GM12873 (cell line): ENCODE measurements at regions not wholly inside any gene's neighbourhood (a gene's known extent, or its start where the extent isn't known, plus 50 kb on each side); places are given as distances from the start of the nearest gene placed in this dataset.

Experiments
- CTCF ChIP-seq: IDR thresholded peaks from 2 replicates; pipeline ENCODE4 v1.5.1; 2012; ENCODE audit warnings: low read depth, mild to moderate bottlenecking, moderate library complexity, low read length, control low read depth; ENCODE audit not compliant: insufficient read depth; ENCODE audit errors: missing control alignments

GRCh38 chr10:47235484-47235883, 64.5 kb upstream of the GDF10 start:
- TF ChIP-seq CTCF, result no peak

- no peak for TF ChIP-seq CTCF
Measured at GRCh38 chr10:47237316-47238260, 62.4 kb upstream of the GDF10 start.

- TF ChIP-seq CTCF, result no peak
Measured at GRCh38 chr10:47238331-47239095, 61.5 kb upstream of the GDF10 start.

- no peak for TF ChIP-seq CTCF
Measured at GRCh38 chr10:47239211-47239610, 60.8 kb upstream of the GDF10 start.

DNA sequence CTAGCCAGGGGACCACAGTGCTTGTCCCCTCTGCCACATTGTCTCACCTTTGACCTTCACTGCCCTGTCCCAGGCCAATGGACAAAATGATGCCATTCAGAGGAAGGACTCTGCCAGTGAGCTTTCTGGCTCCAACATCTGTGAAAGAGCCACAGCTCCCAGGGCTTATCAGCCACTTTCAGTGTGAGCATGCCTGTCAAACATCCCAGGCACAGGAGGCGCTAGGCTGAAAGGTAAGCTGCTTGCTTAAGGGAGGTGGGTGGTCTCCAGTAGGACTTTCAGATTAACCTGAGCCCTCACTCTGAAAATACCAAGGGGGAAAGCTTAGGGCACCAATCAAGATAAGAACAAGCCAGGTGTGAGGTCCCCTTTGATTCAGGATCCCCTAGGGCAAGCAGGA, 59.8 kb upstream of the GDF10 start:
- TF ChIP-seq CTCF, result no peak

- TF ChIP-seq CTCF, result no peak
Measured at GRCh38 chr10:47241256-47241655, 58.7 kb upstream of the GDF10 start.
